GM19240 (cell line): ENCODE measurements at regions not wholly inside any gene's neighbourhood (a gene's known extent, or its start where the extent isn't known, plus 50 kb on each side); places are given as distances from the start of the nearest gene placed in this dataset.
"Not testable (repeated sequence)": the region's sequence is repeated elsewhere in the genome, so short reads cannot be mapped to it uniquely, and the experiment has no call there.

Source experiments
- DNase-seq: peaks from one replicate; pipeline ENCODE4 v3.0.0; 2011; ENCODE audit warnings: low spot score; ENCODE audit not compliant: insufficient read length

GRCh38 chrX:44675362-44676024, 132.8 kb upstream of the FUNDC1 start:
- DNase-seq: no peak

GRCh38 chrX:44674906-44675305, 132.2 kb upstream of the FUNDC1 start:
- DNase-seq: no peak

GRCh38 chrX:44669626-44670025, 127.0 kb upstream of the FUNDC1 start:
- no peak for DNase-seq

DNA sequence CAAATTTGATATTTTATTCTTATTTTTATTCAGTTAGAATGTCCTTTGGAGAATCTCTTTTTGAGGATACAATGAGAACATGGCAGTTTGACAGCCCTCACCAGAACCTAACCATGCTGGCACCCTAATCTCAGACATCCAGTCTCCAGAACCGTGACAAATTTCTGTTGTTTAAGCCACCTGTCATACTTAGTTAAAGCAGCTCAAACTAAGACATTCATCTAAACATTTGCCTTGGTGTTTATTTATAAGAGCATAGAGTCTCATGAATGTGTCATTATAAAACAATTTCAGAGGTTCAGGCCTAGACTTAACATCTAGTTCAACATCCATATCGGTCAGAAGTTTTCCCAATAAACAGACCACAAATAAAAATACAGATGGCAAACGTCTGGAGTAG, 125.1 kb upstream of the FUNDC1 start:
- no peak for DNase-seq

- not testable (repeated sequence) for DNase-seq
Measured at GRCh38 chrX:44657718-44658246, 115.1 kb upstream of the FUNDC1 start.

DNA sequence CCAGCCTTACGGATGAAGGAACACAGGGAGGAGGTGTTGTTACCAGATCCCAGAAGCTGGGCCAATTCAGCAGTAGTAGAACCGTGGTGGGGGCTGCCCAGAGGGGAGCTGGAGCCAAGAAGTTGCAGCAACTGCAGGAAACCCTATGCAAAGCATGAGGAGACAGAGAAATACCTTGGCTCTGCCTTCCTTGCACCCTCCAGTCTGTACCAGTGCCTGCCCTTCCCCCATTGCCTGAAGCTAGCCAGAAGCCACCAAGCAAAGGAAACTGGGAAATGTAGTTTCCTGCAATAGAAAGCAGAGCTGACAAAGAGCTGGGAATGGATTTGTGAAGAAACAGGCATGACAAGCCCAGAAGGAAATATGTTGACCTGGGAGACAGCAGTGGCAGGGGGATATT, 108.7 kb upstream of the FUNDC1 start:
- no peak for DNase-seq

- DNase-seq: no peak
Measured at GRCh38 chrX:44643723-44644122, 101.1 kb upstream of the FUNDC1 start.

DNA sequence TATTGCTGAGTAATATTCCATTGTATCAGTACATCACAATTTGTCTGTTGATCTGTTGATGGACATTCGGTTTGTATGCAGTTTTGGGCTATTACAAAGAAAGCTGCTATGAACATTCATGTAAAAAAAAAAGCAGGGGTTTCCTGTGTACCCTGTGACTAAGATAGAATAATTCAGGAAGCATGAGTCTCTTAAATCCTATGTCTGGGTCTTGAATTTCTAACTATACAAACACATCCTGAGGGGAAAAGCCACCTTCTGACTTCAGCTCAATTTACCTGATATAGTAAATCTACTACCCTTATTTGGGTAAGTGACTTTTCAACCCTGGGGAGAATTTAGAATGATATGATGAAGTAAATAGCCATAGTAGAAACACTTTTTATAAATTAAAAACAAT, 94.6 kb upstream of the FUNDC1 start:
- no peak for DNase-seq

DNA sequence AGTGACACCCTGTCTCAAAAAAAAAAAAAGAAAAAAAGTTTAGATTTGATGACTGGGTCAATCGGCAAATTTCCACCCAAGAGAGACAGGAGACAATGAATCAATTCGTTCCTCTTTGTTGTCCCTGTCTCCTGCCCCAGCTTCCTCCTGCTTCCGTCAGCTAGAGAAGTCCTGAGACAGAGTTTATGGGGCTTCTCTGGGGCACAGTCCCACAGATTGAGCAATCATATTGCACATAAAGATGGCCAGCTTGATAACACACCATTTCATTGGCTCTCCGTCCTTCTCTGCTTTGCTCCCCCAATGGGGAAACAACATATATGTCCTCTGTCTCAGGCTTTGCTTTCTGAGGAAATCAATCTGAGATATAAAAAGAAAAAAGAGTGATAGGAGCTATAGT, 78.4 kb upstream of the FUNDC1 start:
- DNase-seq: no peak

- no peak for DNase-seq
Measured at GRCh38 chrX:44619039-44619438, 76.4 kb upstream of the FUNDC1 start.

- peak; percentile 8 for DNase-seq
Measured at GRCh38 chrX:44596277-44596676, 53.6 kb upstream of the FUNDC1 start.
